ENCODE measurements at regions not wholly inside any gene's neighbourhood (a gene's known extent, or its start where the extent isn't known, plus 50 kb on each side); places are given as distances from the start of the nearest gene placed in this dataset.

GRCh38 chr20:16953858-16954257, 205.7 kb downstream of the OTOR start:
- Histone ChIP-seq H3K4me3 (ENCODE audit: low read length) (no peak overlapping the region), H3K4me1 (ENCODE audit: control insufficient read depth, insufficient read depth, low read length) (no peaks in the 10 kb centered on the region), H3K27me3 (ENCODE audit: control insufficient read depth, insufficient read depth, low read length) (no peaks in the 10 kb centered on the region), H3K9me3 (ENCODE audit: control insufficient read depth, insufficient read depth, low read length) (peaks cover 3% of the 10 kb centered on the region), H3K27ac (ENCODE audit: low read length) (no peak overlapping the region), H3K36me3 (ENCODE audit: control insufficient read depth, insufficient read depth, low read length) (no peaks in the 10 kb centered on the region)
- WGBS (ENCODE audit: insufficient coverage) = 65% methylated on average over 4 of the region's 4 CpGs
- Mint-ChIP-seq H3K36me3 (no peaks in the 10 kb centered on the region), H3K4me3 (no peak overlapping the region), H3K9me3 (peaks cover 0 to 4% of the 10 kb centered on the region in 2 donors), H3K27me3 (ENCODE audit: low read depth in 2 of 2) (no peaks in the 10 kb centered on the region), H3K4me1 (no peaks in the 10 kb centered on the region), H3K27ac (no peak overlapping the region)
- no peak for DNase-seq
- no peak for ATAC-seq
- TF ChIP-seq CTCF (IDR thresholded peaks at IDR 0.05) = no peak
- intact Hi-C loops (cut with micrococcal nuclease) = no loop called here

DNA sequence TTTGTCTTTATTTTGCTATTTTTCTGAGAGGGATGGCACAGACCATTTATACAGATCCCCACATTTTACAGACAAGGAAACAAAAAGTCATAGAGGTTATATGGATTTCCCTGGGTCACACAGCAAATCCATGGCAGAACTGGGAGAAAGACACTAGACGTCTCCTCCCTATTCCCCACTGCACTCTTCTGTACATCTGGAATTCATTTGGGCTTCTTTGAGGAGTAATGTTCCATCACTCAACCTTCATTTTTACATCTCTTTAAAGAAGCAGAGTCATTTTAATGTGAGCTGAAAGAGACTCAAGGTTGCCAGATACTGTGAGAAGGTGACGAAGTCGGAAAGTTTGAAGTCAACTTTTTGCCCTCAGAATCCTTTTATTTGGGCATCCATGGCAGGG, 207.3 kb downstream of the OTOR start:
- Histone ChIP-seq H3K27ac (ENCODE audit: low read length) (no peak overlapping the region), H3K4me1 (ENCODE audit: control insufficient read depth, insufficient read depth, low read length) (no peaks in the 10 kb centered on the region), H3K9me3 (ENCODE audit: control insufficient read depth, insufficient read depth, low read length) (no peaks in the 10 kb centered on the region), H3K27me3 (ENCODE audit: control insufficient read depth, insufficient read depth, low read length) (no peaks in the 10 kb centered on the region), H3K4me3 (ENCODE audit: low read length) (no peak overlapping the region), H3K36me3 (ENCODE audit: control insufficient read depth, insufficient read depth, low read length) (no peaks in the 10 kb centered on the region)
- no peaks in the 10 kb centered on the region for H3K36me3 Mint-ChIP-seq
- no peaks in the 10 kb centered on the region for H3K4me1 Mint-ChIP-seq
- no peak for ATAC-seq
- no peak overlapping the region for H3K27ac Mint-ChIP-seq
- no peak for DNase-seq
- intact Hi-C loops (cut with micrococcal nuclease) = no loop called here
- H3K27me3 Mint-ChIP-seq (ENCODE audit: low read depth in 2 of 2) = no peaks in the 10 kb centered on the region
- H3K4me3 Mint-ChIP-seq = no peak overlapping the region
- peaks cover 0 to 13% of the 10 kb centered on the region in 2 donors for H3K9me3 Mint-ChIP-seq
- WGBS (ENCODE audit: insufficient coverage) = 95% methylated on average over 2 of the region's 3 CpGs
- no peak for TF ChIP-seq CTCF (IDR thresholded peaks at IDR 0.05)

DNA sequence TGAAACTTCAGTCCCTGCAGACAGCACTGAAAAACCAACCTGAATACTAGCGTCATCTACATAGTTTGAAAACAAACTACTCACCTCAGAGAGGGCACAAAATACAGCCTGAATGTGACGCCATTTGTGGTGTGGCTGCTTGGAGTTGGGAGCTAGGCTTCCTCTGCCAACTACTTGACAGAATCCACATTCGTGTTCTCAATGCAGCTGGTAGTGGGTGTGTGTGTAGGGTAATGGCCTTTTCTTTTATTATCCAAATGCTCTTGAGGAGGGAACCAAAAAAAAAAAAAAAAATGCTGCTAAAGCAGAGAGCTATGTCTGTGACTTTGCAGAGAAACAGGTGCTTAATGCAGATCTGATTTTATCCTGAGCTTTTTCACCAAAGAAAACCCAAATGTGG, 207.8 kb downstream of the OTOR start:
- no peak overlapping the region for H3K27ac ChIP-seq (ENCODE audit: low read length)
- 75% methylated on average over 1 of the region's 3 CpGs for WGBS (ENCODE audit: insufficient coverage)
- Mint-ChIP-seq H3K9me3 (peaks cover 0 to 11% of the 10 kb centered on the region in 2 donors), H3K4me3 (no peak overlapping the region), H3K4me1 (no peaks in the 10 kb centered on the region), H3K27ac (no peak overlapping the region), H3K27me3 (ENCODE audit: low read depth in 2 of 2) (no peaks in the 10 kb centered on the region), H3K36me3 (no peaks in the 10 kb centered on the region)
- intact Hi-C loops (cut with micrococcal nuclease) = no loop called here
- no peak overlapping the region for H3K4me3 ChIP-seq (ENCODE audit: low read length)
- no peaks in the 10 kb centered on the region for H3K4me1 ChIP-seq (ENCODE audit: control insufficient read depth, insufficient read depth, low read length)
- no peak for TF ChIP-seq CTCF (IDR thresholded peaks at IDR 0.05)
- H3K36me3 ChIP-seq (ENCODE audit: control insufficient read depth, insufficient read depth, low read length) = no peaks in the 10 kb centered on the region
- ATAC-seq (no peak), DNase-seq (no peak)
- no peaks in the 10 kb centered on the region for H3K27me3 ChIP-seq (ENCODE audit: control insufficient read depth, insufficient read depth, low read length)
- no peaks in the 10 kb centered on the region for H3K9me3 ChIP-seq (ENCODE audit: control insufficient read depth, insufficient read depth, low read length)

GRCh38 chr20:16965401-16965800, 217.2 kb downstream of the OTOR start:
- no CpG with 5 or more reads among the region's 2 CpGs for WGBS (ENCODE audit: insufficient coverage)
- no peak for TF ChIP-seq CTCF (IDR thresholded peaks at IDR 0.05)
- H3K27me3 Mint-ChIP-seq (ENCODE audit: low read depth in 2 of 2) = no peaks in the 10 kb centered on the region

More at GRCh38 chr20:16965401-16965800, 217.2 kb downstream of the OTOR start:
- intact Hi-C loops (cut with micrococcal nuclease) = no loop called here
- Mint-ChIP-seq H3K36me3 (no peaks in the 10 kb centered on the region), H3K9me3 (peaks cover 5 to 10% of the 10 kb centered on the region in 2 donors), H3K27ac (no peak overlapping the region), H3K4me1 (no peaks in the 10 kb centered on the region), H3K4me3 (no peak overlapping the region)
- no peaks in the 10 kb centered on the region for H3K27me3 ChIP-seq (ENCODE audit: control insufficient read depth, insufficient read depth, low read length)
- no peaks in the 10 kb centered on the region for H3K36me3 ChIP-seq (ENCODE audit: control insufficient read depth, insufficient read depth, low read length)
- DNase-seq (no peak), ATAC-seq (no peak)
- no peaks in the 10 kb centered on the region for H3K4me1 ChIP-seq (ENCODE audit: control insufficient read depth, insufficient read depth, low read length)
- H3K27ac ChIP-seq (ENCODE audit: low read length) = no peak overlapping the region
- H3K4me3 ChIP-seq (ENCODE audit: low read length) = no peak overlapping the region
- no peaks in the 10 kb centered on the region for H3K9me3 ChIP-seq (ENCODE audit: control insufficient read depth, insufficient read depth, low read length)

Data from natural killer cell (primary cell).